Tibial artery (tissue), 4 donors: ENCODE measurements at regions not wholly inside any gene's neighbourhood (a gene's known extent, or its start where the extent isn't known, plus 50 kb on each side); places are given as distances from the start of the nearest gene placed in this dataset.

Experiments
- DNase-seq, 2 donors: peaks; one replicate each; pipeline ENCODE4 v3.0.0-alpha.2; 2019
- H3K27ac ChIP-seq, 2 donors: fragments of 200-600 bp; sonication (generic) in 1 of 2; 1 replicate in 1 of 2; 2 replicates in 1 of 2; pipeline ENCODE4 v1.5.1; 2018 to 2019; ENCODE audit warnings: mild to moderate bottlenecking in 1 of 2
- H3K27me3 ChIP-seq, 2 donors: fragments of 200-600 bp; sonication (generic) in 1 of 2; one replicate each; pipeline versions ENCODE4 v1.5.1 to v1.6.0; 2016 to 2019
- H3K36me3 ChIP-seq, 3 donors: fragments of 200-600 bp; sonication (generic) in 2 of 3; one replicate each; pipeline ENCODE4 v1.5.1; 2016 to 2019; ENCODE audit warnings: mild to moderate bottlenecking in 2 of 3
- H3K4me1 ChIP-seq, 4 donors: fragments of 200-600 bp; sonication (generic) in 2 of 4; 1 replicate in 3 of 4; 2 replicates in 1 of 4; pipeline ENCODE4 v1.5.1; 2016 to 2019
- H3K4me3 ChIP-seq, 2 donors: fragments of 200-600 bp; sonication (generic) in 1 of 2; 1 replicate in 1 of 2; 2 replicates in 1 of 2; pipeline ENCODE4 v1.5.1; 2018 to 2019; ENCODE audit warnings: mild to moderate bottlenecking in 2 of 2
- H3K9me3 ChIP-seq, 3 donors: fragments of 200-600 bp; sonication (generic) in 1 of 3; one replicate each; pipeline ENCODE4 v1.5.1; 2016 to 2019
- intact Hi-C: fragments of 100-400 bp; cut with DNase I; formaldehyde crosslinking; loops from one replicate; pipeline ENCODE4 v1.15.0; 2023; ENCODE audit warnings: low total_unique reads
- TF ChIP-seq, protein P1 (sequence below), 2 experiments: fragments of 200-600 bp in 1 of 2; fragments of 450-650 bp in 1 of 2; IDR thresholded peaks; one replicate each; pipeline ENCODE4 v1.5.1; 2017 to 2019; ENCODE audit warnings: antibody characterized with exemption in 2 of 2, mild to moderate bottlenecking in 1 of 2, moderate library complexity in 1 of 2

- no peak for DNase-seq
- no peaks in the 10 kb centered on the region for H3K27me3 ChIP-seq
- intact Hi-C loops, result no loop called here
Observed at GRCh38 chr6:106761160-106761559, 131.8 kb downstream of the QRSL1 start.

GRCh38 chr6:106759112-106759511, 129.7 kb downstream of the QRSL1 start:
- no peak overlapping the region for H3K27ac ChIP-seq
- H3K36me3 ChIP-seq, result no peaks in the 10 kb centered on the region
- peaks cover 0 to 3% (median 0%) of the 10 kb centered on the region in 3 donors for H3K9me3 ChIP-seq
- DNase-seq, result no peak
- no peaks in the 10 kb centered on the region for H3K4me1 ChIP-seq
- intact Hi-C loops, result no loop called here
- TF ChIP-seq, protein P1, sequence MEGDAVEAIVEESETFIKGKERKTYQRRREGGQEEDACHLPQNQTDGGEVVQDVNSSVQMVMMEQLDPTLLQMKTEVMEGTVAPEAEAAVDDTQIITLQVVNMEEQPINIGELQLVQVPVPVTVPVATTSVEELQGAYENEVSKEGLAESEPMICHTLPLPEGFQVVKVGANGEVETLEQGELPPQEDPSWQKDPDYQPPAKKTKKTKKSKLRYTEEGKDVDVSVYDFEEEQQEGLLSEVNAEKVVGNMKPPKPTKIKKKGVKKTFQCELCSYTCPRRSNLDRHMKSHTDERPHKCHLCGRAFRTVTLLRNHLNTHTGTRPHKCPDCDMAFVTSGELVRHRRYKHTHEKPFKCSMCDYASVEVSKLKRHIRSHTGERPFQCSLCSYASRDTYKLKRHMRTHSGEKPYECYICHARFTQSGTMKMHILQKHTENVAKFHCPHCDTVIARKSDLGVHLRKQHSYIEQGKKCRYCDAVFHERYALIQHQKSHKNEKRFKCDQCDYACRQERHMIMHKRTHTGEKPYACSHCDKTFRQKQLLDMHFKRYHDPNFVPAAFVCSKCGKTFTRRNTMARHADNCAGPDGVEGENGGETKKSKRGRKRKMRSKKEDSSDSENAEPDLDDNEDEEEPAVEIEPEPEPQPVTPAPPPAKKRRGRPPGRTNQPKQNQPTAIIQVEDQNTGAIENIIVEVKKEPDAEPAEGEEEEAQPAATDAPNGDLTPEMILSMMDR (IDR thresholded peaks at IDR 0.05), result no peak
- H3K27me3 ChIP-seq, result no peaks in the 10 kb centered on the region
- no peak overlapping the region for H3K4me3 ChIP-seq

More at GRCh38 chr6:106761160-106761559, 131.8 kb downstream of the QRSL1 start:
- no peak overlapping the region for H3K4me3 ChIP-seq
- H3K36me3 ChIP-seq, result no peaks in the 10 kb centered on the region
- peaks cover 0 to 3% (median 0%) of the 10 kb centered on the region in 3 donors for H3K9me3 ChIP-seq
- TF ChIP-seq, protein P1 (IDR thresholded peaks at IDR 0.05), result no peak
- no peaks in the 10 kb centered on the region for H3K4me1 ChIP-seq
- no peak overlapping the region for H3K27ac ChIP-seq

DNA sequence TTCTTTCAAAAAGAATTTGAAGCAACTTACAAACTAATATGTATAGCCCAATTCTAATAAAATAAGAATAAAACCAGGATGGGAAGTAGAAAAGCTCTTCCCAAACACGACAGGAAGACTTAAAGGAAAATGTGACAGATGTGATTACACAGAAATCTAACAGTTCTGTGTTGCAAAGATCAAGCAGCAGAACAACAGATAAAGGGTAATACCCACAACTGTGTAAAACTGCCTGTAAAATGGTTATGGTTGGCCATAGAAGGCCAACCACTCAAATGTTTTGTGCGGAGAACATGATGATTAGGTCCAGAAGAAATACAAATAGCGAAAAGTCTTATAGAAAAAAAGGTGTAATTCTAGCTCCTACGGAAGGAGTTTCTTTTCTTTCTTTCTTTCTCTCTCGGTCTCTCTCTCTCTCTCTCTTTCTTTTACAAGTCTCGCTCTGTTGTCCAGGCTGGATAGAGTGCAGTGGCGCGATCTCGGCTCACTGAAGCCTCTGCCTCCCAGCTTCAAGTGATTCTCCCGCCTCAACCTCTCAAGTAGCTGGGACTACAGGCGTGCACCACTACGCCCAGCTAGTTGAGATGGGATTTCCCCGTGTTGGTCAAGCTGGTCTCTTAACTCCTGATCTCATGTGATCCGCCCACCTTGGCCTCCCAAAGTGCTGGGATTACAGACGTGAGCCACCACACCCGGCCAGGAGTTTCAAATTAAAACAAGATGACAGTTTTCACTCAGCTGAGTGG, 128.5 kb downstream of the QRSL1 start:
- intact Hi-C loops, result no loop called here
- H3K4me3 ChIP-seq, result no peak overlapping the region

GRCh38 chr6:106757267-106757666, 127.9 kb downstream of the QRSL1 start:
- Histone ChIP-seq H3K36me3 (no peaks in the 10 kb centered on the region), H3K4me1 (no peaks in the 10 kb centered on the region), H3K27ac (no peak overlapping the region), H3K27me3 (no peaks in the 10 kb centered on the region), H3K9me3 (peaks cover 0 to 3% (median 0%) of the 10 kb centered on the region in 3 donors), H3K4me3 (no peak overlapping the region)
- intact Hi-C loops, result no loop called here
- DNase-seq, result no peak
- TF ChIP-seq, protein P1 (IDR thresholded peaks at IDR 0.05), result no peak

More for the DNA sequence above, 128.5 kb downstream of the QRSL1 start:
- TF ChIP-seq, protein P1 (IDR thresholded peaks at IDR 0.05), result no peak
- H3K27ac ChIP-seq, result no peak overlapping the region
- no peaks in the 10 kb centered on the region for H3K4me1 ChIP-seq
- DNase-seq, result no peak
- no peaks in the 10 kb centered on the region for H3K36me3 ChIP-seq
- H3K27me3 ChIP-seq, result no peaks in the 10 kb centered on the region
- peaks cover 0 to 3% (median 0%) of the 10 kb centered on the region in 3 donors for H3K9me3 ChIP-seq

- Histone ChIP-seq H3K27ac (no peak overlapping the region), H3K9me3 (no peaks in the 10 kb centered on the region), H3K4me3 (no peak overlapping the region), H3K36me3 (no peaks in the 10 kb centered on the region), H3K4me1 (no peaks in the 10 kb centered on the region), H3K27me3 (no peaks in the 10 kb centered on the region)
- DNase-seq, result no peak
- intact Hi-C loops, result no loop called here
- TF ChIP-seq, protein P1 (IDR thresholded peaks at IDR 0.05), result no peak
Observed at GRCh38 chr6:106754215-106754614, 124.8 kb downstream of the QRSL1 start.
